DLD1 (cell line): ENCODE measurements at regions not wholly inside any gene's neighbourhood (a gene's known extent, or its start where the extent isn't known, plus 50 kb on each side); places are given as distances from the start of the nearest gene placed in this dataset.

Experiments
- in situ Hi-C: cut with HindIII; loops from 2 replicates; pipeline ENCODE4 v1.10.0; 2017; ENCODE audit warnings: low sequenced_read_pairs

GRCh38 chr2:4356109-4356508 lies 652.7 kb downstream of the DCDC2C start:
- in situ Hi-C loops: no loop called here

GRCh38 chr2:4356541-4356940 lies 653.2 kb downstream of the DCDC2C start:
- in situ Hi-C loops: no loop called here

GRCh38 chr2:4357121-4357520 lies 653.7 kb downstream of the DCDC2C start:
- in situ Hi-C loops: no loop called here

GRCh38 chr2:4358837-4359236 lies 655.5 kb downstream of the DCDC2C start:
- in situ Hi-C loops: no loop called here

- in situ Hi-C loops: no loop called here
Observed at GRCh38 chr2:4368907-4369306, 665.5 kb downstream of the DCDC2C start.

- in situ Hi-C loops: no loop called here
Observed at GRCh38 chr2:4369826-4370419, 666.5 kb downstream of the DCDC2C start.

GRCh38 chr2:4370422-4371090 lies 667.2 kb downstream of the DCDC2C start:
- in situ Hi-C loops: no loop called here

GRCh38 chr2:4381049-4381448 lies 677.7 kb downstream of the DCDC2C start:
- in situ Hi-C loops: no loop called here

GRCh38 chr2:4381773-4382172 lies 678.4 kb downstream of the DCDC2C start:
- in situ Hi-C loops: no loop called here

- in situ Hi-C loops: no loop called here
Observed at GRCh38 chr2:4391013-4391412, 687.6 kb downstream of the DCDC2C start.

GRCh38 chr2:4404363-4404762 lies 701.0 kb downstream of the DCDC2C start:
- in situ Hi-C loops: no loop called here

GRCh38 chr2:4408321-4408720 lies 704.9 kb downstream of the DCDC2C start:
- in situ Hi-C loops: no loop called here

- in situ Hi-C loops: no loop called here
Observed at GRCh38 chr2:4412637-4413187, 709.3 kb downstream of the DCDC2C start.

- in situ Hi-C loops: no loop called here
Observed at GRCh38 chr2:4415171-4415570, 711.8 kb downstream of the DCDC2C start.

GRCh38 chr2:4415810-4416413 lies 712.5 kb downstream of the DCDC2C start:
- in situ Hi-C loops: no loop called here

- in situ Hi-C loops: no loop called here
Observed at GRCh38 chr2:4416431-4416830, 713.1 kb downstream of the DCDC2C start.

GRCh38 chr2:4417771-4418170 lies 714.4 kb downstream of the DCDC2C start:
- in situ Hi-C loops: no loop called here

- in situ Hi-C loops: no loop called here
Observed at GRCh38 chr2:4420032-4420431, 716.7 kb downstream of the DCDC2C start.

- in situ Hi-C loops: no loop called here
Observed at GRCh38 chr2:4424153-4424552, 720.8 kb downstream of the DCDC2C start.

GRCh38 chr2:4427083-4427482 lies 723.7 kb downstream of the DCDC2C start:
- in situ Hi-C loops: no loop called here

- in situ Hi-C loops: no loop called here
Observed at GRCh38 chr2:4445821-4446220, 742.4 kb downstream of the DCDC2C start.

- in situ Hi-C loops: no loop called here
Observed at GRCh38 chr2:4454907-4455306, 751.5 kb downstream of the DCDC2C start.
